Caki2 (cell line): ENCODE measurements at regions not wholly inside any gene's neighbourhood (a gene's known extent, or its start where the extent isn't known, plus 50 kb on each side); places are given as distances from the start of the nearest gene placed in this dataset.

Source experiments
- DNase-seq: peaks from one replicate; pipeline ENCODE4 v3.0.0-alpha.2; 2015; ENCODE audit warnings: low read depth
- in situ Hi-C: cut with HindIII; loops from 2 replicates; pipeline ENCODE4 v1.10.0; 2016; ENCODE audit warnings: low sequenced_read_pairs, low pct_unique_long_range_greater_than_20kb, mixed read lengths

DNA sequence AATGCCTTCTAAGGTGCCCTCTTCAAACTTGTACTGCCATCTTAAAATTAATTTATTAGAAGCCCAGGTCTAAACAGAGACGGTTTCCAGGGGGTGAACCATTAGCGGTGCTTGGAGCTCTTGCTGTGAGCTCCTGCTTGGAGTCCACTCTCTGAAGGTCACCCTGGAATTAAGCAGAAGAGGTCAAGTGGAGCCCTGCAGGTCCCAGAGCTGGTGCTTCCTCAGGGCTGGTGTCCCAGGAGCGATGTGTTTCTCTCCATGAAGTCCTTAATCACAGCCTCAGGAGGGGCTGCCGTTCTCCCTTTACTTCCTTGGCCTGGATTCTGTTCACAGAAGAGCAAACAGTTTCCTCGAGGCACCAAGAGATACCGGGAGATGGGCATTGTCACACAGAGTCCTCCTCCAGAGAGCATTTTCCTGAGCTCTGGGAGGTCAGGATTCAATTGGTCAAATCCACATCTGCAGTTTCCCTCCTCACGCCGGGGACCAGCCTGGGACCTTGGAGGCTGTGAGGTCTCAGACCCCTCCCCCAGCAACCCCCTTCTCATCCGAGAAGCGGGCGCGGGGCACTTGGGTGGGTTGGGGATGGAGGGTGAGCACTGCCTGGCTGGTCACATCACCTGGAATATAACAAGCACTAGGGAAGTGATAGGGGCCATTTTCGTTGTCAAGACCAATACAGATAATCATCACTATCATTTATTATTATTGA is 310.4 kb downstream of the AJAP1 start:
- DNase-seq, result no peak

DNA sequence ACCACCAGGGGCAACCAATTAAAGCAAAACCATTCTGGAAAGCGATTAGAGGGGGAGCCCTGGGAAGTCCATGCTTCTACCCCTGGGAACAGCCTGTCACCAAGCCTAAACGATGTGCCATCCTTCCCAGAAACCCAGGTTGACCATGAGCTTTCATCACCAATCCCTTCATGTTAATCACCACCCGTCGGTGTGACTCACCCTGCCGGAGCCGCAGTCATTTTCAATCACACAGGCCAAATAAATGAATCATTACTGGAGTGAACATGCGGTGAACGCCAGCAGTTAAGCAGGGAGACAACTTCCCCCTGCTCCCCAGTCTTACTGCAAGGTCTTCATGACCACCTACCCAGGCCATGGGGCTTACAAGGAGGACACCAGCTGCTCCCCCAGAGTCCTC is 308.8 kb downstream of the AJAP1 start:
- DNase-seq, result peak; percentile 72
- in situ Hi-C loops, result no loop called here

More for the DNA sequence above, 310.4 kb downstream of the AJAP1 start:
- in situ Hi-C loops, result no loop called here

DNA sequence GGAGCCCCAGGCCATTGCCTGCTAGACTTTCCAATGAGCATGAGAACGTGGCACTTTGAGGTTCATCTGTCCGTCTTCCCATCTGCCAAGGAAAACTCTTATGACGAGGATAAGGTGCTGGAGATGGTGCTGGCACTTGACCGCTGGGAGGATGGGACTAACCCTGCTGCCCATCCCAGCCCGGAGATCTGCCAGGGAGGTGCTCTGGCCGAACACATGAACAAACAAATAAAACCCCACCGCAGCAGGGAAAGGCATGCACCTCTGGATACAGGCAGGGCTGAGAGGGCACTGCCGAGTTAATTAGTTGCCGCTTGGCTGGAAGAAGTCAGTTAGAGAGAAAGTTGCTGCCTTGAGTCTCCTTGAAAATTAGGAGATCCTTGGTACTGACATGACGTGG is 308.4 kb downstream of the AJAP1 start:
- peak; percentile 70 for DNase-seq
- in situ Hi-C loops, result no loop called here

DNA sequence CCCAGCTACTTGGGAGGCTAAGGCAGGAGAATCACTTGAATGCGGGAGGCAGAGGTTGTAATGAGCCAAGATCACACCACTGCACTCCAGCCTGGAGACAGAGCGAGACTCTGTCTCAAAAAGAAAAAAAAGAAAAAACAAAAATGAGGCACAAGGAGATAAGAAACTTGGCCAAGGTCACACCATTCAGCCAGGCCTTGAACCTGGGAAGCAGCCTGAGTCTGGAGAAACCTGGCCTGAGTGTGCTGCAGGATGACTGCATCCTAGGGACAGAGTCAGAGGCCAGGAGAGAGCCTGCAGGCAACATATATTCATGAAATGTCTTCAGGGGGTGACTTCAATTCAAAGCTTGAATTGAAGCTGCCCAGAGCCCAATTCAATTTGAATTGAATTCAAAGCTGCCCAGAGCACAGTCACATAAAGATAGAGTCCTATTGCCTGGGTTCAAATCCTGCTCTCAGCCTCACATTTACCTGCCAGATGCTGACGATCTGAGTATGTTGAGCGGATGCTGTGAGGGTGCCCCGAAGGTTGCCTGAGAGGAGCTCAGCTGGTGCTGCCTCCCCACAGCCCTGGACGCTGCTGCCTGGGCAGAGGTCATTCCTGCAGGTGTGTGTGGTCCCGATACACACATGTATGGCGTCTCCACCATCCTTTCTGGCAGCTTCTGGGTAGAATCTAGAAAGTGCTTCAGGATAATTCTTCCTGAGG is 307.7 kb downstream of the AJAP1 start:
- in situ Hi-C loops, result no loop called here
- DNase-seq, result no peak

DNA sequence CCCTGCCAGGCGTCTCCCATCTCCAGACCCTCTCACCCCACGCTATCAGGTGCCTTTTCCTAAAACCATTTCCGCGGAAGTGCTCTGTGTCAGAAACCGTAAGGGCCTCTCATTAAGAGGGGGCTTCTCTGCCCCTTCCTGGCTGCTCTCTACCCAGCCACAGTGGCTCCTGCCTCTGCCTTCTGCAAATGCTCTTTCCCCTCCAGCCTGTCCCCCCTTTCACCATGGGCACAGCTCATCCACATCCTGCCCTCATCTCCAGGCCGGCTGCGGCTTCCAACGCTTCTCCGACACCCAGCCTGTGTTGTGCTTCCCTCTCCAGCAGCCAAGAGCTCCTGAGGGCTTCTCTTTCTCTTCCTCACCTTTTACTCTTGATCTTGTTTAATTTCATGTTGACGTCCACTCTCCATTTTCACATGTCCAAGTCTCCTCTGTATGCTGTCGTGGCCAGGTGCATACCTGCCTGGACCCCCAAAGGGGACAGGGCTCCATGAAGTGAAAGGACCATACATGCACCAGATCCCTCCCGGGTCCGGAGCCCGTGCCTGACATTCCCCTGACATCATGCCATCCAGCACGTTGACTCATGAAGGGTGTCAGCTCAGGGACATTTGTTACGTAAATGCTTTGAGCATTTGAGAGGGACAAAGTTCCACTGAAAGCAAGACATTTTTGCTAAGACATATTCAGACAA is 306.5 kb downstream of the AJAP1 start:
- in situ Hi-C loops, result no loop called here

DNA sequence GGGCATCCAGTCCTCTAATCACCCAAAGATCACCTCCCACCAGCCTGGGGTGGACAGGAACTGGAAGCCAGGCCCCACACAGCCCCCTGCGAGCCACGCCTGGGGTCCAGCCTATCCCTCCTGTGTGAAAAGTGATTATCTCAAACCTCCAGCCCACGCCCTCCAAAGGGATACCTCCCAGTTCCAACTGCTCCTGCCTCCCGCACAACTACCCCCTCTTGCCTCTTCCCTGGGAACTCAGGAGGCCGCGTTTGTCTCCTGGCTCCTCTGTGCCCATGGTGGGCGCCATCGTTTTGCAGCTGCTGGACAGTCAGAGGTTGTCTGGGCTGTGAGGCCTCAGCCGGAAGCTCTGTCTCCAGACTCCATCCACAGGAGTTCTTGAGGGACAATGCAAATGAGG is 305.9 kb downstream of the AJAP1 start:
- in situ Hi-C loops, result no loop called here
- DNase-seq, result no peak

More for the DNA sequence above, 306.5 kb downstream of the AJAP1 start:
- DNase-seq, result no peak

DNA sequence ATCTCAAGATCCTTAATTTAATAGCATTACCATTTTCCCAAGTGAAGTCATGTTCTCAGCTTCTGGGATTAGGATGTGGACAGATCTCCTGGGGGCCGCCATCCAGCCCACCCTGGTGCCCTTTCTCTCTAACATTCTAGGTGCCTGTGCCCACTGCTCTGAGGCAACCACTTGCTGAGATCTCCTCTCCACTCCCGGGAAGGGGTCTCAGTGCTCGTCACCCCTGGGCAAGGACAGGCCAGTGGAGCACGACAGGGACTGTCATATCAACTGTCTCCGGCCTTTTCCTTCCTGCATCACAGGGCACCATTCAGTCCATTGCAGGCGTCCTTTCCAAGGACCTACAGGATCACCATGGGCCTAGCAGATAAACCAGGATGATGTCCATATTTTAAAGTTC is 304.8 kb downstream of the AJAP1 start:
- no peak for DNase-seq
- in situ Hi-C loops, result no loop called here

DNA sequence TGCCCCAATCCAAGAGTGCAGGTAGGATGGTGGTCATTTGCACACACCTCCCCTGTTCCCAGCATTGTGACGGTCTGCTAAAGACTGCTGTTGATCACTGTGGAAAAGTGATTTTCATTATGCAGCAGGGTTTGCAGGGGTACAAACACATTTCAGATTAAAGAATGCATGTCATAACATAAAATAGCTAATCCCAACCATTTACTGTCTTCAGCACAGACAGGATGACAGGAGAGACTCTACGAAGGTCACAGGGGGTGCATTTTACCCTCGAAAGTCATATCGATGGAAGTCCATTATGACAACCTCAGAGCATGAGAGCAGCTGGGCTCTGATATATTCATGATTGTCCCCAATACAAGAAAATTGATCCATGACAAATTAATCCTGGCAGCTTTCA is 302.6 kb downstream of the AJAP1 start:
- in situ Hi-C loops, result no loop called here
- DNase-seq, result no peak

DNA sequence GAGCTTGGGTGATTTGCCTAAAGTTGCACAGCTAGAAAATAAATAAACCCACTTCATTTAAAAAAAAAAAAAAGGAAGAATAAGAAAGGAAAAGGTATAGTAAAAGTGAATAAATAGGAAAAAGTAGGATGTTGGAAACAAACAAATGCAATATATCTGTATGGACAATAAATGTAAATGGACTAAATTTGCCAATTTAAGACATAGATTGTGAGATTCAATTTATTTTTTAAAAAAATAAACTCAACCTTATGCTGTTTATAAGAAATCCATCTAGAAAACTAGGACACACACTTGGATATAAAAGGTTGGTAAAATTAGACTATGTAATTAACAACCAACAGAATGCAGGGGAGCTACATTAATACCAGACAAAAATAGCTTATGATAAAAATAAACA is 300.0 kb downstream of the AJAP1 start:
- in situ Hi-C loops, result no loop called here
- no peak for DNase-seq

DNA sequence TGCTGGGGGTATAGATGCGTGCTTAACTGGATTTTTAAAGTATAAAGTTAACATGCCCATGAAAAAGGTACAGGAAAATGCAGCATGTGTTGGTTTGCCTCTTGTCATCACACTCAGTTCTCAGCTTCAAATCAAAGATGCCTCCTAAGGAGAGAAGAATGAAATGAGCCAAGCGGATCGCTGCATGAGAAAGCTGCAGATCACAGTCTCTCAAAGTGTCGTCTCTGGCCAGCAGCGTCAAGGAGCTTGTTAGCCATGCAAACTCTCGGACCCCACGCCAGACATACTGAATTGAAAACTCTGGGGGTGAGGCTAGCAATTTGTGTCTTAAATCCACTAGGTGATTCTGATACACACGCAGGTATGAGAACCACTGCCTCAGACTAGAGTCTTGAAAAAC is 297.2 kb downstream of the AJAP1 start:
- in situ Hi-C loops, result no loop called here
- no peak for DNase-seq

DNA sequence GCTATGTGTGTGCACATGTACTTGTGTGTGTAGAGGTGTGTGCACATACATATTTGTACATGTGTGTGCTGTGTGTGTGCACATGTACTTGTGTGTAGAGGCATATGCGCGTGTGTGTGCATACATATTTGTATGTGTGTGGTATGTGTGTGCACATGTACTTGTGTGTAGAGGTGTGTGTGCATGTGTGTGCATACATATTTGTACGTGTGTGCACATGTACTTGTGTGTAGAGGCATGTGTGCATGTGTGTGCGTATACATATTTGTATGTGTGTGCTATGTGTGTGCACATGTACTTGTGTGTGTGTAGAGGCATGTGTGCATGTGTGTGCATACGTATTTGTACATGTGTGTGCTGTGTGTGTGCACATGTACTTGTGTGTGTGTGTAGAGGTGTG is 291.9 kb downstream of the AJAP1 start:
- no peak for DNase-seq
- in situ Hi-C loops, result no loop called here

DNA sequence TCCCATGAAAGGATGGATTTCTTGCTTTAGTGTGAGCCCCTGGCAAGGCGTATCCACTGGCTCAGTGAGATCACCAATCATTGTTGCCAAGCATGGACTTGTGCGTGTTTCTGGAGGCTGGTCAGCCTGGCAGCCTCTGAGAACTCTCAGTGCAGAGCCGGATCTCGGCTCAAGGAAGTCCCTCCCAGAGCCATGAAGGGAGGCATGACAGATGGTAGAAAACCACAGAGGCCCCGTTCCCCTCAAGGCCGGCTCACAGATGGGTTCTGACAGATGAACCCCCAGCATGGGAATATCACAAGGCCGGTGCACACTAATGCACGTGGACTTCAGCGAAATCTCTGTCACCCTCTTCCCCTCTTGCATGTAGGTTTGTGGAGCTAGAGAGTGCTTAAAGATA is 290.5 kb downstream of the AJAP1 start:
- DNase-seq, result no peak
- in situ Hi-C loops, result no loop called here

DNA sequence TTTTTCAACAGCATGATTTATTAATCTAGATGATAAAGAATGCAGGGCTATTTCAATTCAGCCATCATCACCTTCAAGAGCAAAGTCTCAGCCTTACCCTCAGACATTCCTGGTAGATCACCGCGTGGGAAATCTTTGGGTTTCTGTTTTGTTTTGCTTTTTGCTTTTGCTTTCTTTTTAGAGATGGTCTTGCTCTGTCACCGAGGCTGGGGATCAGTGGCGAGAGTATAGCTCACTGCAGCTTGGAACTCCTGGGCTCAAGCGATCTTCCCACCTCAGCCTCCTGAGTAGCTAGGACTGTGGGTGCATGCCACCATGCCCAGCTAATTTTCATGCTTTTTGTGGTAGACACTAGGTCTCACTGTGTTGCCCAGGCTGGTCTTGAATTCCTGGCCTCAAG is 289.7 kb downstream of the AJAP1 start:
- in situ Hi-C loops, result no loop called here
- DNase-seq, result no peak

DNA sequence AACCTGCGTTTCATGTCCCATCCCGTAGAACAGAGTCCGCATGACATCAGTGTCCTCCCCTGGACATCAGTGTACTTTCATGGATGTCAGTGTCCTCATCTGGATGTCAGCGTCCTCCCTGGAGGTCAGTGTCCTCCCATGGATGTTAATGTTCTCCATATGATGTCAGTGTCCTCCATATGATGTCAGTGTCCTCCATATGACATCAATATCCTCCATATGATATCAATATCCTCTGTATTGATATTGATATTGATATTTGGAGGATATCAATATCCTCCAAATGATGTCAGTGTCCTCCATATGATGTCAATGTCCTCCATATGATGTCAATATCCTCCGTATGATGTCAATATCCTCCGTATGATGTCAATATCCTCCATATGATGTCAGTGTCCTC is 284.9 kb downstream of the AJAP1 start:
- in situ Hi-C loops, result no loop called here

DNA sequence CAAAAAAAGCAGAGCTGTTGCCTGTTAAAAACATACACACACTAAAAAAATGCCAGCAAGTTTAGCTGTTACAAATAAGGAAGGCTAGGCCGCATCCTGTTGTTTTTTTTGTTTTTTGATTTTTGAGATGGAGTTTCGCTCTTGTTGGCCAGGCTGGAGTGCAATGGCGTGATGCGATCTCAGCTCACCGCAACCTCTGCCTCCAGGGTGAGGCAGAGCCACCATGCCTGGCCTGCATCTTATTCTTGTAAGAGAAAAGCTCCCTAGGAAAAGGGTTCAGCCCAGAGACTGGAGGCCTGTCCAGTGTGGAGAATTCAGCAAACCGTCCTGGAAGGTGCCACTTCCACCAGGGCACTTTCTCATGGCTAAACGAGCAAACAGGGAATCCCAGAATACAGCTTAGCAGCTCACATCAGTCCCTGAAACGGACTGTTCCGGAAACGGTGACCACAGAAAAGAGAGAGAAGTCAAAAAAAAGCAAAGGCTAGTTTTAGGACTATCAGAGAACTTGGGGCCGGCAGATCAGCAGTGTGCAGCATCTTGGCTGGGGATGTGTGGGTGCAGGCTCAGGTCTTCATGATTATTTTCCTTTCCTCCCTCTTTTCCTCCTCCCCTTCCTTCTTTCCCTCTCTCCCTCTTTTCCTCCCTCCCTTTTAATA is 283.6 kb downstream of the AJAP1 start:
- DNase-seq, result no peak
- in situ Hi-C loops, result no loop called here

More for the DNA sequence above, 284.9 kb downstream of the AJAP1 start:
- DNase-seq, result peak; percentile 3

DNA sequence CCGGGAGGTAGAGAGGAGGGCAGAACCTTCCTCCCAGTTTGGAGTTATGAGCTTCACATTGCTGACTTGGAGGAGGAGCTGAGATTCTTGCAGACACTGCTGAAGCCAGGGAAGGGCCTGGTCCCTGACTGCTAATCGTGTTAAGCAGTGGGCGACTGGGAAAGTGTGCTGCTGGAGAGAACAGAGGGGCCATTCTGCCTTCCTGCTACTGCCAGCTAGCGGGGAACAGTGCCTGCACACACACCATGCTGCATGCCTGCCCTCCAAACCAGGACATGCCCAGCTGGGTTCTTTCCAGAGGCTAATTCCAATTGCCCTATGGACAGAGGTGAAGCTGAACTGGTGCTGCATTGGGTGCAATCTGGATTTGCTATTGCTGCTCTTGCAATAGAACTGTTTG is 281.4 kb downstream of the AJAP1 start:
- in situ Hi-C loops, result no loop called here
- no peak for DNase-seq

DNA sequence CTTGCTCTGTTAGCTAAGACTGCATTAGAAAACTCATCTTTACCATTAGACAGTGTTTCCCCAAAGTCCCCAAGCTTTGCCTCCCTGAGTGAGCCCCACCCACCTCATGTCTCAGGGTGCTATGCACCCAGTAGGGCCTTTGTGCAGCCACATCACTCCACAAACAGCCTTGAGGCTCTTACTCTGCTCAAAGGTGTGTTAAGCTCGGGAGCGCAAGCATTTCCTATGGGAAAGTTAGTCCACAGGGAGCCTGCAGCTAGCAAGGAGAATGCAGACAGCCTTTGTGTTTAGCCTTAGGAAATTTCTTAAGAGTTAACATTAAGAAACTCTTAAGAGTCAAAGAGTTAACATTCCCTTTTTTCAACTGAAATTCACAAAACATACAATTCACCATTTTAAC is 278.8 kb downstream of the AJAP1 start:
- in situ Hi-C loops, result no loop called here
- DNase-seq, result no peak

DNA sequence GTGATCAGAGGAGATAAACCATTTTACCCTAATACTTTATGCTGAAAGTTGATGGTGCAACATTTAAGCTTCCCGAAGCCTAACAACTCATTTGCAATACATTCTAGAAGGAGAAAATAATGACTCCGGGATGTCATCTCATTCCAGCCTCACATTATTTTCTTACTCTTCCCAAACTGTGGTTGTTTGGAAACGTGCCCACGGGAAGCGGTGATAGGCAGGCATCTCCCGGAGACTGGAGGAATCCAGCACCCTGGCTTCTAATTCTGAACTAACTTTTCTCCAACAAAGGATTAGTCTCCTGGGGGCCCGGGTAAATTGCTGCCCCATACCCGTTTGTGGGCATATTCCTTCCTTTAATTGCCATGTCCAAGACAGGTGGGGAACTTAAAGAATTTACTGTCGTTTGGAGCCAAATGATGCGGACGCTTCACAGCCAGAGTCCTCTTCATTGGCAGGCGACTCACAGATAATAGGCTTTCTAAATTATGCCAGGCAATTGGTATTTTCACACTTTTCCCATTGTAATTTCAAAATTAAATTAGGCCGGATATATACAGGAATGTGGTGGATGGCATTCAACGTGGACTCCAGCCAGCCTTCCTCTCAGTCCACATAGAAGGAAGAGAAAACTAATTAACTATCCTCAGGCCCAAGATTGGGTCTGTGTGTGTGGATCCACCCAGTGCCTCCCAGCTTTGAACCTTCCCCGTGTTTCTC is 278.1 kb downstream of the AJAP1 start:
- in situ Hi-C loops, result no loop called here
- DNase-seq, result no peak
